OCI-LY1 (cell line): ENCODE measurements at regions not wholly inside any gene's neighbourhood (a gene's known extent, or its start where the extent isn't known, plus 50 kb on each side); places are given as distances from the start of the nearest gene placed in this dataset.

Source experiments
- H2AFZ ChIP-seq: fragments of 200-600 bp; sonication (generic), shearing (Covaris generic); 2 replicates; pipeline ENCODE4 v1.6.0; 2014; ENCODE audit warnings: antibody characterized with exemption, mild to moderate bottlenecking, low read length
- H3F3A ChIP-seq: fragments of 200-600 bp; sonication (generic), shearing (Covaris generic); 2 replicates; pipeline ENCODE4 v1.6.0; 2014; ENCODE audit warnings: mild to moderate bottlenecking, antibody characterized with exemption, low read length, moderate library complexity; ENCODE audit not compliant: insufficient read depth
- H3K27ac ChIP-seq: fragments of 200-600 bp; sonication (generic); 2 replicates; pipeline ENCODE4 v1.5.1; 2014; ENCODE audit warnings: low read length, mixed run types, mild to moderate bottlenecking, low read depth; ENCODE audit not compliant: poor library complexity, severe bottlenecking
- H3K27me3 ChIP-seq: fragments of 200-600 bp; sonication (generic); 2 replicates; pipeline ENCODE4 v1.6.0; 2014; ENCODE audit warnings: antibody characterized with exemption, mild to moderate bottlenecking, low read length, moderate library complexity; ENCODE audit not compliant: insufficient read depth
- H3K36me3 ChIP-seq: fragments of 200-600 bp; sonication (generic); 2 replicates; pipeline ENCODE4 v1.6.1; 2014; ENCODE audit warnings: mild to moderate bottlenecking, antibody characterized with exemption, low read length, moderate library complexity, mixed read lengths; ENCODE audit not compliant: insufficient read depth
- H3K4me1 ChIP-seq: fragments of 200-600 bp; sonication (generic); 2 replicates; pipeline ENCODE4 v1.5.1; 2014; ENCODE audit warnings: mild to moderate bottlenecking, low read length, moderate library complexity; ENCODE audit not compliant: insufficient read depth, severe bottlenecking
- H3K4me2 ChIP-seq: fragments of 200-600 bp; sonication (generic), shearing (Covaris generic); 2 replicates; pipeline ENCODE4 v1.6.1; 2014; ENCODE audit warnings: low read length
- H3K4me3 ChIP-seq: fragments of 200-600 bp; sonication (generic); 2 replicates; pipeline ENCODE4 v1.5.1; 2014; ENCODE audit warnings: low read length, low read depth, mild to moderate bottlenecking, mixed read lengths; ENCODE audit not compliant: poor library complexity, severe bottlenecking
- H3K79me2 ChIP-seq: fragments of 200-600 bp; shearing (Covaris generic); 2 replicates; pipeline ENCODE4 v1.6.1; 2016; ENCODE audit warnings: mixed run types, low read length, mixed read lengths; ENCODE audit not compliant: insufficient read depth
- H3K9ac ChIP-seq: fragments of 200-600 bp; sonication (generic), shearing (Covaris generic); 2 replicates; pipeline ENCODE4 v1.6.1; 2014; ENCODE audit warnings: mild to moderate bottlenecking, low read length, mixed read lengths
- H3K9me2 ChIP-seq: fragments of 200-600 bp; sonication (generic), shearing (Covaris generic); 2 replicates; pipeline ENCODE4 v1.6.1; 2014; ENCODE audit warnings: low read depth, mild to moderate bottlenecking, low read length, mixed read lengths
- H3K9me3 ChIP-seq: fragments of 200-600 bp; shearing (Covaris generic); 2 replicates; pipeline ENCODE4 v1.6.1; 2014; ENCODE audit warnings: low read length, mixed read lengths
- H4K20me1 ChIP-seq: fragments of 200-600 bp; sonication (generic), shearing (Covaris generic); 2 replicates; pipeline ENCODE4 v1.6.0; 2016; ENCODE audit warnings: mild to moderate bottlenecking, low read length; ENCODE audit not compliant: insufficient read depth
- EZH2 ChIP-seq: fragments of 200-600 bp; sonication (generic), shearing (Covaris generic); IDR thresholded peaks from 2 replicates; pipeline ENCODE4 v1.8.0; 2017; ENCODE audit warnings: borderline replicate concordance, mixed run types, mild to moderate bottlenecking, antibody characterized with exemption, low read length, moderate library complexity, mixed read lengths
- TF ChIP-seq, protein P1 (sequence below): fragments of 200-600 bp; sonication (generic), shearing (Covaris generic); IDR thresholded peaks from 2 replicates; pipeline ENCODE4 v1.5.1; 2017; ENCODE audit warnings: mild to moderate bottlenecking, antibody characterized with exemption, low read length, moderate library complexity, mixed read lengths

DNA sequence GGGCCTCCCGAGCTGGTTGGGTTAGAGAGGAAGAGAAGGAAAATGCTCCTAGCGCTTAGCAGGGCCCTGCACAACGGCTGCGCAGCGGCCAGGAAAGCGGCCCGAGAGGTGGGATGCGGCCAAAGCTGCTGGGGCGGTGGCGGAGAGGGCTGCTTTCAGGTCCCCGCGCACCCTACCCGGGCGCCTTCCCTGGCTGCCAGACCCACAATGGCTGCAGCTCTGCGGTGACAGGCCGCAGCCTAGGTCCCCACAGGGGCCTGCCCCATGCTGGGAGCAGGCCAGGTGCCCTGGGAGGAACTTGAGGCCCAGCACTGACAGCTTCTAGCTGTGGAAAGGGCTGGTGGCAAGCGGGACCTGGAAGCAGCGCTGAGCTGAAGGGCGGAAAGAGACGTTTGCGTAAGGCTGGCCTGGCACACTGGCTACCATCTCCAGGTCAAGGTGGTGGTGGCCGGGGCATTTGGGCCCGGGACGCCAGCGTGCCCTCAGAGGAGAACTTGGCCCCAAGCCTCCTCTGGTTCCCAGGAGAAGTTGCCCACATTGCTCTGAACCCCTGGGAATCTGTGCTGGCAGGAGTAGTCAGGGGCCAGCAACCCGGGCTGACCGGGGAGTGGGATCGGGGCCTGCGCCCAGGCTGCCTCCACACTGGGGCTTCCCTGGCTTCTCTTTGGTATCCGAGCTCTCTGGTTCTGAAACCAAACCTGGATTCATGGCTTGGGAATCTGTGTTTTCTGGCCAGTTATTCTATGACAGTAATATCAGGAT, 72.9 kb upstream of the ZNF804B start:
- no peaks in the 10 kb centered on the region for H4K20me1 ChIP-seq
- H3K79me2 ChIP-seq: no peaks in the 10 kb centered on the region
- TF ChIP-seq, protein P1, sequence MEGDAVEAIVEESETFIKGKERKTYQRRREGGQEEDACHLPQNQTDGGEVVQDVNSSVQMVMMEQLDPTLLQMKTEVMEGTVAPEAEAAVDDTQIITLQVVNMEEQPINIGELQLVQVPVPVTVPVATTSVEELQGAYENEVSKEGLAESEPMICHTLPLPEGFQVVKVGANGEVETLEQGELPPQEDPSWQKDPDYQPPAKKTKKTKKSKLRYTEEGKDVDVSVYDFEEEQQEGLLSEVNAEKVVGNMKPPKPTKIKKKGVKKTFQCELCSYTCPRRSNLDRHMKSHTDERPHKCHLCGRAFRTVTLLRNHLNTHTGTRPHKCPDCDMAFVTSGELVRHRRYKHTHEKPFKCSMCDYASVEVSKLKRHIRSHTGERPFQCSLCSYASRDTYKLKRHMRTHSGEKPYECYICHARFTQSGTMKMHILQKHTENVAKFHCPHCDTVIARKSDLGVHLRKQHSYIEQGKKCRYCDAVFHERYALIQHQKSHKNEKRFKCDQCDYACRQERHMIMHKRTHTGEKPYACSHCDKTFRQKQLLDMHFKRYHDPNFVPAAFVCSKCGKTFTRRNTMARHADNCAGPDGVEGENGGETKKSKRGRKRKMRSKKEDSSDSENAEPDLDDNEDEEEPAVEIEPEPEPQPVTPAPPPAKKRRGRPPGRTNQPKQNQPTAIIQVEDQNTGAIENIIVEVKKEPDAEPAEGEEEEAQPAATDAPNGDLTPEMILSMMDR: no peak
- TF ChIP-seq EZH2: no peak
- H3K4me1 ChIP-seq: no peaks in the 10 kb centered on the region
- H2AFZ ChIP-seq: no peak overlapping the region
- no peak overlapping the region for H3K4me3 ChIP-seq
- H3K4me2 ChIP-seq: no peak overlapping the region
- H3K36me3 ChIP-seq: no peaks in the 10 kb centered on the region
- no peak overlapping the region for H3K9ac ChIP-seq
- H3K9me2 ChIP-seq: no peaks in the 10 kb centered on the region
- no peak overlapping the region for H3K27ac ChIP-seq
- no peaks in the 10 kb centered on the region for H3F3A ChIP-seq
- H3K9me3 ChIP-seq: no peaks in the 10 kb centered on the region
- H3K27me3 ChIP-seq: no peaks in the 10 kb centered on the region

DNA sequence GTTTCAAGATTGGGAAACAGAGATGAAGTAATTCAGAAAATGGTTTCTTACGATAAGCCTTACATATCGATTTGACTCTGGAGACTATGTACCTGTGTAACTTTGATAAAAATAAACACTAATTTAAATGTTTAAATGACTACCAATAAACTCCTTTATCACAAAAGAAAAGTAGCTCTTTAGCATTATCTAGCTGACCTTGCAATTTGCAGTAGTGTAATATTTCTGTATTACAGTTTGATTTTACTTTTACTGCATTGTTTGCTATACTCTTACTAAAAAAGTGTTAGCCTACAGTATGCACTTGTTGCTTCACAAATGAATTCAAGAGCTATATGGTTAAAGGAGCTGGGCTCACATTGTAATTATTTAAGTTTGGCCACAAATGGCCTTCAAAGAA, 77.8 kb upstream of the ZNF804B start:
- no peak overlapping the region for H3K27ac ChIP-seq
- no peak overlapping the region for H3K9ac ChIP-seq
- H3K27me3 ChIP-seq: no peaks in the 10 kb centered on the region
- H3K36me3 ChIP-seq: no peaks in the 10 kb centered on the region
- H2AFZ ChIP-seq: no peak overlapping the region
- no peak overlapping the region for H3K4me3 ChIP-seq
- H3K4me1 ChIP-seq: no peaks in the 10 kb centered on the region
- H3K79me2 ChIP-seq: no peaks in the 10 kb centered on the region
- no peaks in the 10 kb centered on the region for H3F3A ChIP-seq
- H4K20me1 ChIP-seq: no peaks in the 10 kb centered on the region
- H3K4me2 ChIP-seq: no peak overlapping the region
- no peaks in the 10 kb centered on the region for H3K9me2 ChIP-seq
- TF ChIP-seq, protein P1: no peak
- TF ChIP-seq EZH2: no peak
- H3K9me3 ChIP-seq: no peaks in the 10 kb centered on the region

DNA sequence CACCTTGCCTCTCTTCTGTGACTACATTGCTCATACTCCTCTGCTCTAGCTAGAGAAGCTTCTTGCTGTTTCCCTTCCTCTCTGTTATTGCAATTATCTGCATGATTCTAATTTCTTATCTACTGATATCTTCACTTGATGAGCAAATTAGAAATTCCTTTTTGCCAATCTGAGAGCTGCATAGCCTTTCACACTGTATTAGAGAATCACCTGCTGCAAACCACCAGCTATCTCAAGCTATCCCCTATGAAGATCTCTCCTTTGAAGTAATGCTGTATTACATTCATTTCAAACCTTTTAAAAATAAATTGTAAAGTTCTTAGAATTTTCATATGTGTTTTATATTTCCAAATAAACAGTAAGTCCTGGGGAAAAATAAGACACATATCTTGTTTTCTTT, 89.0 kb upstream of the ZNF804B start:
- H3K36me3 ChIP-seq: no peaks in the 10 kb centered on the region
- no peak for TF ChIP-seq EZH2
- TF ChIP-seq, protein P1: no peak
- H3K27me3 ChIP-seq: no peaks in the 10 kb centered on the region
- H2AFZ ChIP-seq: no peak overlapping the region
- H3F3A ChIP-seq: no peaks in the 10 kb centered on the region
- no peaks in the 10 kb centered on the region for H3K79me2 ChIP-seq
- no peak overlapping the region for H3K27ac ChIP-seq
- H4K20me1 ChIP-seq: no peaks in the 10 kb centered on the region
- H3K9me2 ChIP-seq: no peaks in the 10 kb centered on the region
- H3K4me1 ChIP-seq: no peaks in the 10 kb centered on the region
- no peak overlapping the region for H3K4me2 ChIP-seq
- H3K9me3 ChIP-seq: no peaks in the 10 kb centered on the region
- H3K4me3 ChIP-seq: no peak overlapping the region
- H3K9ac ChIP-seq: no peak overlapping the region
